ENCODE measurements at regions not wholly inside any gene's neighbourhood (a gene's known extent, or its start where the extent isn't known, plus 50 kb on each side); places are given as distances from the start of the nearest gene placed in this dataset.

- TF ChIP-seq, protein P1, sequence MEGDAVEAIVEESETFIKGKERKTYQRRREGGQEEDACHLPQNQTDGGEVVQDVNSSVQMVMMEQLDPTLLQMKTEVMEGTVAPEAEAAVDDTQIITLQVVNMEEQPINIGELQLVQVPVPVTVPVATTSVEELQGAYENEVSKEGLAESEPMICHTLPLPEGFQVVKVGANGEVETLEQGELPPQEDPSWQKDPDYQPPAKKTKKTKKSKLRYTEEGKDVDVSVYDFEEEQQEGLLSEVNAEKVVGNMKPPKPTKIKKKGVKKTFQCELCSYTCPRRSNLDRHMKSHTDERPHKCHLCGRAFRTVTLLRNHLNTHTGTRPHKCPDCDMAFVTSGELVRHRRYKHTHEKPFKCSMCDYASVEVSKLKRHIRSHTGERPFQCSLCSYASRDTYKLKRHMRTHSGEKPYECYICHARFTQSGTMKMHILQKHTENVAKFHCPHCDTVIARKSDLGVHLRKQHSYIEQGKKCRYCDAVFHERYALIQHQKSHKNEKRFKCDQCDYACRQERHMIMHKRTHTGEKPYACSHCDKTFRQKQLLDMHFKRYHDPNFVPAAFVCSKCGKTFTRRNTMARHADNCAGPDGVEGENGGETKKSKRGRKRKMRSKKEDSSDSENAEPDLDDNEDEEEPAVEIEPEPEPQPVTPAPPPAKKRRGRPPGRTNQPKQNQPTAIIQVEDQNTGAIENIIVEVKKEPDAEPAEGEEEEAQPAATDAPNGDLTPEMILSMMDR (IDR thresholded peaks at IDR 0.05; ENCODE audit: low read depth, low read length, missing input control) = no peak
- no peak for TF ChIP-seq GABPA (IDR thresholded peaks at IDR 0.05 in 1 of 2, conservative IDR thresholded peaks at IDR 0.05 in 1 of 2)
- TF ChIP-seq TAF1 (conservative IDR thresholded peaks at IDR 0.05) = no peak
- TF ChIP-seq MAX (IDR thresholded peaks at IDR 0.05) = no peak
- TF ChIP-seq YY1 (IDR thresholded peaks at IDR 0.05) = no peak
- TF ChIP-seq JUND (IDR thresholded peaks at IDR 0.05) = no peak
- TF ChIP-seq, protein P2, sequence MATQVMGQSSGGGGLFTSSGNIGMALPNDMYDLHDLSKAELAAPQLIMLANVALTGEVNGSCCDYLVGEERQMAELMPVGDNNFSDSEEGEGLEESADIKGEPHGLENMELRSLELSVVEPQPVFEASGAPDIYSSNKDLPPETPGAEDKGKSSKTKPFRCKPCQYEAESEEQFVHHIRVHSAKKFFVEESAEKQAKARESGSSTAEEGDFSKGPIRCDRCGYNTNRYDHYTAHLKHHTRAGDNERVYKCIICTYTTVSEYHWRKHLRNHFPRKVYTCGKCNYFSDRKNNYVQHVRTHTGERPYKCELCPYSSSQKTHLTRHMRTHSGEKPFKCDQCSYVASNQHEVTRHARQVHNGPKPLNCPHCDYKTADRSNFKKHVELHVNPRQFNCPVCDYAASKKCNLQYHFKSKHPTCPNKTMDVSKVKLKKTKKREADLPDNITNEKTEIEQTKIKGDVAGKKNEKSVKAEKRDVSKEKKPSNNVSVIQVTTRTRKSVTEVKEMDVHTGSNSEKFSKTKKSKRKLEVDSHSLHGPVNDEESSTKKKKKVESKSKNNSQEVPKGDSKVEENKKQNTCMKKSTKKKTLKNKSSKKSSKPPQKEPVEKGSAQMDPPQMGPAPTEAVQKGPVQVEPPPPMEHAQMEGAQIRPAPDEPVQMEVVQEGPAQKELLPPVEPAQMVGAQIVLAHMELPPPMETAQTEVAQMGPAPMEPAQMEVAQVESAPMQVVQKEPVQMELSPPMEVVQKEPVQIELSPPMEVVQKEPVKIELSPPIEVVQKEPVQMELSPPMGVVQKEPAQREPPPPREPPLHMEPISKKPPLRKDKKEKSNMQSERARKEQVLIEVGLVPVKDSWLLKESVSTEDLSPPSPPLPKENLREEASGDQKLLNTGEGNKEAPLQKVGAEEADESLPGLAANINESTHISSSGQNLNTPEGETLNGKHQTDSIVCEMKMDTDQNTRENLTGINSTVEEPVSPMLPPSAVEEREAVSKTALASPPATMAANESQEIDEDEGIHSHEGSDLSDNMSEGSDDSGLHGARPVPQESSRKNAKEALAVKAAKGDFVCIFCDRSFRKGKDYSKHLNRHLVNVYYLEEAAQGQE (IDR thresholded peaks at IDR 0.05) = no peak
- TF ChIP-seq RAD21 (IDR thresholded peaks at IDR 0.05) = no peak
- no peak for TF ChIP-seq EGR1 (IDR thresholded peaks at IDR 0.05; ENCODE audit: low read depth in 2 of 2)
- TF ChIP-seq SP1 (IDR thresholded peaks at IDR 0.05) = no peak
- no peak for TF ChIP-seq ATF3 (IDR thresholded peaks at IDR 0.05)
- TF ChIP-seq FOXA1 (IDR thresholded peaks at IDR 0.05) = no peak
These were observed 162.3 kb downstream of the MREG start for GRCh38 chr2:215851082-215851481.

Data from liver (tissue), 3 donors.